ENCODE measurements at regions not wholly inside any gene's neighbourhood (a gene's known extent, or its start where the extent isn't known, plus 50 kb on each side); places are given as distances from the start of the nearest gene placed in this dataset.

- CTCF ChIA-PET, result interaction anchor here (1.3 kb wide), 1 partner anchor 226 kb away, joined by 3 read pairs; no protein-coding TSS in a partner anchor
- Mint-ChIP-seq H3K27ac (no peak overlapping the region), H3K27me3 (ENCODE audit: low read depth) (no peaks in the 10 kb centered on the region; the same call in 1 of the 2 replicates), H3K4me3 (no peak overlapping the region), H3K9me3 (peaks cover 10% of the 10 kb centered on the region; the same call in 1 of the 2 replicates), H3K4me1 (0 out of 2 replicates have a peak, but pooled peaks cover 1% of the 10 kb centered on the region), H3K36me3 (no peaks in the 10 kb centered on the region)
- TF ChIP-seq, protein P1, sequence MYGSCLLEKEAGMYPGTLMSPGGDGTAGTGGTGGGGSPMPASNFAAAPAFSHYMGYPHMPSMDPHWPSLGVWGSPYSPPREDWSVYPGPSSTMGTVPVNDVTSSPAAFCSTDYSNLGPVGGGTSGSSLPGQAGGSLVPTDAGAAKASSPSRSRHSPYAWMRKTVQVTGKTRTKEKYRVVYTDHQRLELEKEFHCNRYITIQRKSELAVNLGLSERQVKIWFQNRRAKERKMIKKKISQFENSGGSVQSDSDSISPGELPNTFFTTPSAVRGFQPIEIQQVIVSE (CRISPR knock-in tag; IDR thresholded peaks at IDR 0.05; ENCODE audit: borderline replicate concordance), result no peak
- TF ChIP-seq EMX1 (CRISPR knock-in tag; IDR thresholded peaks at IDR 0.05) (no peak), SMAD3 (CRISPR knock-in tag; IDR thresholded peaks at IDR 0.05; ENCODE audit: borderline replicate concordance) (no peak), ELF4 (CRISPR knock-in tag; IDR thresholded peaks at IDR 0.05; ENCODE audit: low read depth) (no peak), MYBL2 (CRISPR knock-in tag; IDR thresholded peaks at IDR 0.05) (no peak), CREM (CRISPR knock-in tag; IDR thresholded peaks at IDR 0.05) (no peak), PRRX2 (CRISPR knock-in tag; IDR thresholded peaks at IDR 0.05) (no peak), TCF7 (CRISPR knock-in tag; IDR thresholded peaks at IDR 0.05; ENCODE audit: low read depth) (no peak), IRF2 (CRISPR knock-in tag; IDR thresholded peaks at IDR 0.05; ENCODE audit: borderline replicate concordance, low read depth) (no peak), ATF1 (CRISPR knock-in tag; IDR thresholded peaks at IDR 0.05) (no peak)
- TF ChIP-seq, protein P2, sequence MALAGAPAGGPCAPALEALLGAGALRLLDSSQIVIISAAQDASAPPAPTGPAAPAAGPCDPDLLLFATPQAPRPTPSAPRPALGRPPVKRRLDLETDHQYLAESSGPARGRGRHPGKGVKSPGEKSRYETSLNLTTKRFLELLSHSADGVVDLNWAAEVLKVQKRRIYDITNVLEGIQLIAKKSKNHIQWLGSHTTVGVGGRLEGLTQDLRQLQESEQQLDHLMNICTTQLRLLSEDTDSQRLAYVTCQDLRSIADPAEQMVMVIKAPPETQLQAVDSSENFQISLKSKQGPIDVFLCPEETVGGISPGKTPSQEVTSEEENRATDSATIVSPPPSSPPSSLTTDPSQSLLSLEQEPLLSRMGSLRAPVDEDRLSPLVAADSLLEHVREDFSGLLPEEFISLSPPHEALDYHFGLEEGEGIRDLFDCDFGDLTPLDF (CRISPR knock-in tag; IDR thresholded peaks at IDR 0.05), result no peak
- TF ChIP-seq, protein P3, sequence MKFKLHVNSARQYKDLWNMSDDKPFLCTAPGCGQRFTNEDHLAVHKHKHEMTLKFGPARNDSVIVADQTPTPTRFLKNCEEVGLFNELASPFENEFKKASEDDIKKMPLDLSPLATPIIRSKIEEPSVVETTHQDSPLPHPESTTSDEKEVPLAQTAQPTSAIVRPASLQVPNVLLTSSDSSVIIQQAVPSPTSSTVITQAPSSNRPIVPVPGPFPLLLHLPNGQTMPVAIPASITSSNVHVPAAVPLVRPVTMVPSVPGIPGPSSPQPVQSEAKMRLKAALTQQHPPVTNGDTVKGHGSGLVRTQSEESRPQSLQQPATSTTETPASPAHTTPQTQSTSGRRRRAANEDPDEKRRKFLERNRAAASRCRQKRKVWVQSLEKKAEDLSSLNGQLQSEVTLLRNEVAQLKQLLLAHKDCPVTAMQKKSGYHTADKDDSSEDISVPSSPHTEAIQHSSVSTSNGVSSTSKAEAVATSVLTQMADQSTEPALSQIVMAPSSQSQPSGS (CRISPR knock-in tag; IDR thresholded peaks at IDR 0.05; ENCODE audit: borderline replicate concordance, low read depth), result no peak
- TF ChIP-seq, protein P4, sequence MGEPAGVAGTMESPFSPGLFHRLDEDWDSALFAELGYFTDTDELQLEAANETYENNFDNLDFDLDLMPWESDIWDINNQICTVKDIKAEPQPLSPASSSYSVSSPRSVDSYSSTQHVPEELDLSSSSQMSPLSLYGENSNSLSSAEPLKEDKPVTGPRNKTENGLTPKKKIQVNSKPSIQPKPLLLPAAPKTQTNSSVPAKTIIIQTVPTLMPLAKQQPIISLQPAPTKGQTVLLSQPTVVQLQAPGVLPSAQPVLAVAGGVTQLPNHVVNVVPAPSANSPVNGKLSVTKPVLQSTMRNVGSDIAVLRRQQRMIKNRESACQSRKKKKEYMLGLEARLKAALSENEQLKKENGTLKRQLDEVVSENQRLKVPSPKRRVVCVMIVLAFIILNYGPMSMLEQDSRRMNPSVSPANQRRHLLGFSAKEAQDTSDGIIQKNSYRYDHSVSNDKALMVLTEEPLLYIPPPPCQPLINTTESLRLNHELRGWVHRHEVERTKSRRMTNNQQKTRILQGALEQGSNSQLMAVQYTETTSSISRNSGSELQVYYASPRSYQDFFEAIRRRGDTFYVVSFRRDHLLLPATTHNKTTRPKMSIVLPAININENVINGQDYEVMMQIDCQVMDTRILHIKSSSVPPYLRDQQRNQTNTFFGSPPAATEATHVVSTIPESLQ (CRISPR knock-in tag; IDR thresholded peaks at IDR 0.05), result no peak
- ATAC-seq (no peak), DNase-seq (ENCODE audit: low spot score) (no peak)
- POLR2A ChIA-PET, result no interaction called here
Measured at GRCh38 chr17:77859035-77859810, 99.3 kb upstream of the TNRC6C start.

DNA sequence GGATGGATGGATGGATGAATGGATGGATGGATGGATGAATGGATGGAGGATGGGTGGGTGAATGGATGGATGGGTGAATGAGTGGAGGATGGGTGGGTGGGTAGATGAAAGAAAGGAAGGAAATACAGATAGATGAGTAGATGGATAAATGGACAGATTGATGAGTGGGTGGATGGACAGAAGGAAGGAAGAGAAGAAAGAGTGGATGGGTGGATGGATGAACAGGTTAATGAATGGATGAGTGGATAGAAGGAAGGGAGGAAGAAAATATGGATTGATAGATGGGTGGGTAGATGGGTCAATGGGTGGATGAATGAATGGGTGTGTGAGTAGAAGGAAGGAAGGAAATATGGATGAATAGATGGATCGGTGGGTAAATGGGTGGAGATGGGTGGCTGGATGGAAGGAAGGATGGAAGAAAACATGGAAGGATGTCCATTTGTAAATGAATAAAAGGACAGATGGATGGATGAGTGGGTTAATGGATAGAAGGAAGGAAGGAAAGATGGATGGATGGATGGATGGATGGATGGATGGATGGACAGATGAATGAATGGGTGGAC lies 97.3 kb upstream of the TNRC6C start:
- H3K9me3 Mint-ChIP-seq, result peaks cover 10% of the 10 kb centered on the region; the same call in 1 of the 2 replicates
- DNase-seq (ENCODE audit: low spot score) (no peak), ATAC-seq (no peak)
- no peak overlapping the region for H3K27ac Mint-ChIP-seq
- H3K4me1 Mint-ChIP-seq, result peaks cover 3% of the 10 kb centered on the region; the same call in 1 of the 2 replicates
- POLR2A ChIA-PET, result no interaction called here
- H3K36me3 Mint-ChIP-seq, result no peaks in the 10 kb centered on the region
- CTCF ChIA-PET, result no interaction called here
- no peak overlapping the region for H3K4me3 Mint-ChIP-seq
- no peaks in the 10 kb centered on the region; the same call in 1 of the 2 replicates for H3K27me3 Mint-ChIP-seq (ENCODE audit: low read depth)
- TF ChIP-seq PRDM15 (CRISPR knock-in tag; IDR thresholded peaks at IDR 0.05) (no peak), ELF4 (CRISPR knock-in tag; IDR thresholded peaks at IDR 0.05; ENCODE audit: low read depth) (no peak), ZNF671 (CRISPR knock-in tag; IDR thresholded peaks at IDR 0.05) (no peak), USF1 (CRISPR knock-in tag; IDR thresholded peaks at IDR 0.05) (no peak), ETV6 (CRISPR knock-in tag; IDR thresholded peaks at IDR 0.05) (no peak), NFYB (CRISPR knock-in tag; conservative IDR thresholded peaks at IDR 0.05; ENCODE audit: low read depth) (no peak)
- TF ChIP-seq, protein P5, sequence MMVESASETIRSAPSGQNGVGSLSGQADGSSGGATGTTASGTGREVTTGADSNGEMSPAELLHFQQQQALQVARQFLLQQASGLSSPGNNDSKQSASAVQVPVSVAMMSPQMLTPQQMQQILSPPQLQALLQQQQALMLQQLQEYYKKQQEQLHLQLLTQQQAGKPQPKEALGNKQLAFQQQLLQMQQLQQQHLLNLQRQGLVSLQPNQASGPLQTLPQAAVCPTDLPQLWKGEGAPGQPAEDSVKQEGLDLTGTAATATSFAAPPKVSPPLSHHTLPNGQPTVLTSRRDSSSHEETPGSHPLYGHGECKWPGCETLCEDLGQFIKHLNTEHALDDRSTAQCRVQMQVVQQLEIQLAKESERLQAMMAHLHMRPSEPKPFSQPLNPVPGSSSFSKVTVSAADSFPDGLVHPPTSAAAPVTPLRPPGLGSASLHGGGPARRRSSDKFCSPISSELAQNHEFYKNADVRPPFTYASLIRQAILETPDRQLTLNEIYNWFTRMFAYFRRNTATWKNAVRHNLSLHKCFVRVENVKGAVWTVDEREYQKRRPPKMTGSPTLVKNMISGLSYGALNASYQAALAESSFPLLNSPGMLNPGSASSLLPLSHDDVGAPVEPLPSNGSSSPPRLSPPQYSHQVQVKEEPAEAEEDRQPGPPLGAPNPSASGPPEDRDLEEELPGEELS (CRISPR knock-in tag; IDR thresholded peaks at IDR 0.05), result no peak
- TF ChIP-seq, protein P2 (CRISPR knock-in tag; IDR thresholded peaks at IDR 0.05), result no peak

Data from WTC11 (cell line).